OCI-LY3 (cell line): ENCODE measurements at regions not wholly inside any gene's neighbourhood (a gene's known extent, or its start where the extent isn't known, plus 50 kb on each side); places are given as distances from the start of the nearest gene placed in this dataset.

Source experiments
- H2AFZ ChIP-seq: fragments of 200-600, 300-600 bp; shearing (Covaris generic); 2 replicates; pipeline ENCODE4 v1.6.0; 2014; ENCODE audit warnings: antibody characterized with exemption, low read depth, low read length
- H3K27ac ChIP-seq: fragments of 200-600, 300-600 bp; sonication (generic); 2 replicates; pipeline ENCODE4 v1.5.1; 2014; ENCODE audit warnings: mild to moderate bottlenecking, low read length, moderate library complexity, mixed read lengths
- H3K27me3 ChIP-seq: fragments of 200-600, 300-600 bp; sonication (generic); 2 replicates; pipeline ENCODE4 v1.6.1; 2014; ENCODE audit warnings: low read depth, low read length, mixed read lengths
- H3K36me3 ChIP-seq: fragments of 200-600, 300-600 bp; sonication (generic); replicated peaks from 2 replicates; pipeline ENCODE3; 2014; ENCODE audit warnings: low read depth, low read length, mixed read lengths
- H3K4me1 ChIP-seq: fragments of 300-600, 200-600 bp; sonication (generic); 2 replicates; pipeline ENCODE4 v1.6.1; 2014; ENCODE audit warnings: low read length, mixed read lengths
- H3K4me2 ChIP-seq: fragments of 200-600, 300-600 bp; sonication (generic); 2 replicates; pipeline ENCODE4 v1.6.1; 2014; ENCODE audit warnings: low read length, mixed read lengths
- H3K4me3 ChIP-seq: fragments of 300-600, 200-600 bp; sonication (generic); 2 replicates; pipeline ENCODE4 v1.5.1; 2014; ENCODE audit warnings: antibody characterized with exemption, mild to moderate bottlenecking, low read length, moderate library complexity
- H3K79me2 ChIP-seq: fragments of 300-600, 200-600 bp; shearing (Covaris generic); 2 replicates; pipeline ENCODE4 v1.6.1; 2014; ENCODE audit warnings: mild to moderate bottlenecking, low read length, mixed read lengths
- H3K9ac ChIP-seq: fragments of 300-600, 200-600 bp; shearing (Covaris generic); 2 replicates; pipeline ENCODE4 v1.6.0; 2014; ENCODE audit warnings: mild to moderate bottlenecking, low read length, moderate library complexity
- H3K9me3 ChIP-seq: fragments of 200-600, 300-600 bp; shearing (Covaris generic); 2 replicates; pipeline ENCODE4 v1.6.1; 2014; ENCODE audit warnings: low read length, mixed read lengths; ENCODE audit not compliant: insufficient read depth
- H4K20me1 ChIP-seq: fragments of 200-600, 300-600 bp; sonication (generic); 2 replicates; pipeline ENCODE4 v1.6.1; 2016; ENCODE audit warnings: low read length, mixed read lengths; ENCODE audit not compliant: insufficient read depth
- EZH2phosphoT487 ChIP-seq: fragments of 200-600 bp; shearing (Covaris generic); IDR thresholded peaks from 2 replicates; pipeline ENCODE4 v1.6.1; 2018; ENCODE audit warnings: antibody characterized with exemption, mixed run types, low read depth
- TF ChIP-seq, protein P1 (sequence below): fragments of 200-600, 300-600 bp; sonication (generic); IDR thresholded peaks from 2 replicates; pipeline ENCODE4 v1.5.1; 2014; ENCODE audit warnings: antibody characterized with exemption, low read length, low read depth

DNA sequence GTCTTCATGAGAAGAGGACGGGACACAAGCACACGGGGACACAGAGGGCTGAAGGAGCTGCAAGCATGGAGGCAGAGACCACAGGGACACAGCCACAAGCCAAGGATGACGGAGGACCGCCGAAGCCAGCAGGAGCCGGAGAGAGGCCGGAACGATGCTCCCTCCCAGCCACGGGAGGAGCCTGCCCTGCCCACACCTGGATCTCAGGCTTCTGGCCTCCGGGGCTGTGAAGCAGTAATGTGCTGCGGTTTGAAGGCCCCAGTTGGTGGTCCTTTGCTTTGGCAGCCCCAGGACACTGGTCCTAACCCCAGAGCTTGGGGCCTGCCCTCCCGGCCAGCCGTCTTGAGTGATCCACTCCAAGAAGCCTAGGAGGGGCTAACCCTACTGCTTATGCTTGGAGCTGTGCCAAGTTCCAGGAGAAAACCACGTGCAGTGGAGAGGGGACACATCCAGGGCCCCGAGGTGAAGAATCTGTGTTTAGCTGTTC is 85.9 kb downstream of the HMX1 start:
- no peaks in the 10 kb centered on the region for H4K20me1 ChIP-seq
- H2AFZ ChIP-seq: no peak overlapping the region
- H3K36me3 ChIP-seq: no peaks in the 10 kb centered on the region
- H3K4me1 ChIP-seq: no peaks in the 10 kb centered on the region
- no peak overlapping the region for H3K27ac ChIP-seq
- no peak overlapping the region for H3K9ac ChIP-seq
- no peaks in the 10 kb centered on the region for H3K79me2 ChIP-seq
- TF ChIP-seq, protein P1, sequence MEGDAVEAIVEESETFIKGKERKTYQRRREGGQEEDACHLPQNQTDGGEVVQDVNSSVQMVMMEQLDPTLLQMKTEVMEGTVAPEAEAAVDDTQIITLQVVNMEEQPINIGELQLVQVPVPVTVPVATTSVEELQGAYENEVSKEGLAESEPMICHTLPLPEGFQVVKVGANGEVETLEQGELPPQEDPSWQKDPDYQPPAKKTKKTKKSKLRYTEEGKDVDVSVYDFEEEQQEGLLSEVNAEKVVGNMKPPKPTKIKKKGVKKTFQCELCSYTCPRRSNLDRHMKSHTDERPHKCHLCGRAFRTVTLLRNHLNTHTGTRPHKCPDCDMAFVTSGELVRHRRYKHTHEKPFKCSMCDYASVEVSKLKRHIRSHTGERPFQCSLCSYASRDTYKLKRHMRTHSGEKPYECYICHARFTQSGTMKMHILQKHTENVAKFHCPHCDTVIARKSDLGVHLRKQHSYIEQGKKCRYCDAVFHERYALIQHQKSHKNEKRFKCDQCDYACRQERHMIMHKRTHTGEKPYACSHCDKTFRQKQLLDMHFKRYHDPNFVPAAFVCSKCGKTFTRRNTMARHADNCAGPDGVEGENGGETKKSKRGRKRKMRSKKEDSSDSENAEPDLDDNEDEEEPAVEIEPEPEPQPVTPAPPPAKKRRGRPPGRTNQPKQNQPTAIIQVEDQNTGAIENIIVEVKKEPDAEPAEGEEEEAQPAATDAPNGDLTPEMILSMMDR: no peak
- no peak for TF ChIP-seq EZH2phosphoT487
- H3K4me2 ChIP-seq: no peak overlapping the region
- no peaks in the 10 kb centered on the region for H3K9me3 ChIP-seq
- no peaks in the 10 kb centered on the region for H3K27me3 ChIP-seq
- H3K4me3 ChIP-seq: no peak overlapping the region

DNA sequence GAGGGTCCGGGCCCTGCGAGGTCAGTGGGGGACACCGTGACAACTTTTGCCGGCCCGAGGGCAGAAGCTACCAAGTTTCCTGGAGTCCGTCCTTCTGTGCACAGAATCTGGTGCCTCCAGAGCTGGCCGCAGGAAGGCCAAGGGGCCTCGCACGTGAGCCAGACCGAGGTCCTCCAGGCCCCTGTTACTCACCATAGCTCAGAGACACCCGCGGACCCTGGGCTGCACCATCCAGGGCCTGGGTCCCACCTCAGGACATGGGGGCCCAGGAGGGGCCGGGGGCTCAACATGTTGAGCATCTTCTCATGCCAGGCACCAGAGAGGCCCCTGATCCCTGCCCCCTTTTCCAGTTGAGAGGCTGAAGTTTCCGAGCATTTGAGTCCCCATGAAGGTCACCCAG is 87.9 kb downstream of the HMX1 start:
- Histone ChIP-seq H3K4me3 (no peak overlapping the region), H3K27ac (no peak overlapping the region), H3K9ac (no peak overlapping the region), H2AFZ (no peak overlapping the region), H3K4me2 (no peak overlapping the region), H3K79me2 (no peaks in the 10 kb centered on the region), H3K4me1 (no peaks in the 10 kb centered on the region), H3K36me3 (no peaks in the 10 kb centered on the region), H3K27me3 (no peaks in the 10 kb centered on the region), H4K20me1 (no peaks in the 10 kb centered on the region), H3K9me3 (no peaks in the 10 kb centered on the region)
- TF ChIP-seq, protein P1: no peak
- TF ChIP-seq EZH2phosphoT487: no peak

DNA sequence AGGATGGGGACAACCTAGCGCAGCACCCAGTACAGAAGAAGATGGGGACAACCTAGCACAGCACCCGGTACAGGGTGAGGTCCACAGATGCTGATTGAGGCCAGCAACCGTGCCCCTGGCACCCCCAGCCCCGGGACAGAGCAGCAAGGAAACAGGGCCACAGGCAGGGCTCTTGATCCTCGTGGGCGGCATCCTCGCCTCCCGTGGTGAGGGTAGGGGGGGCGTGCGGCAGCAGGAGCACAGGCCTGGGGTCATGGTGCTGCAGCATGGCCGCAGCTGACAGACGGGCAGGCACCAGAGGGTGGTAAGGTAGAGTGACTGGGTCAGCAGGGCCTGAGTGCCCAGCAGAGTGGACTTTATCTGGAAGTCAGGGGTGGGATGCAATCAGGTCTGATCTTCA is 89.5 kb downstream of the HMX1 start:
- H2AFZ ChIP-seq: no peak overlapping the region
- no peak overlapping the region for H3K9ac ChIP-seq
- no peaks in the 10 kb centered on the region for H3K36me3 ChIP-seq
- H3K4me3 ChIP-seq: no peak overlapping the region
- no peaks in the 10 kb centered on the region for H3K27me3 ChIP-seq
- H3K9me3 ChIP-seq: no peaks in the 10 kb centered on the region
- H3K4me2 ChIP-seq: no peak overlapping the region
- no peaks in the 10 kb centered on the region for H3K4me1 ChIP-seq
- TF ChIP-seq, protein P1: no peak
- no peak for TF ChIP-seq EZH2phosphoT487
- H3K79me2 ChIP-seq: no peaks in the 10 kb centered on the region
- no peak overlapping the region for H3K27ac ChIP-seq
- H4K20me1 ChIP-seq: no peaks in the 10 kb centered on the region

DNA sequence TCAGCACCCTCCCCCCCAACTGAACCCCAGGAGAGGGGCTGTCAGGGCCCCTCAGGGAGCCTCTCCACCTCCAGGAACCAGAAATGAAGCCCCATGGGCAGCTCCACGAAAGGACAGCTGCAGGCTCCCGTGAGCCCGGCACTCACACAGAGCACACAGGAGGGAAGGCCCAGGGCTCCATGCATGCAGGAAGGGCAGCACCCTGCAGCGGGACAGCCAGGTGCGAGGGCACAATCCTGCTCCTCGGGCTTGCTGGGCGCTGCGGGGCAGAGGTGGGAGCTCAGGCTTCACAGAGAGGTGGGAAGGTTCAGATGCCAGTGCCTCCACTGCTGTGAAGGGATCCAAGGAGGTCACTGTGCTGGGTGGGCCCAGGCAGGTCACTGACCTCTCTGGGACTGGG is 90.0 kb downstream of the HMX1 start:
- Histone ChIP-seq H2AFZ (no peak overlapping the region), H3K4me2 (no peak overlapping the region), H3K36me3 (no peaks in the 10 kb centered on the region), H3K27me3 (no peaks in the 10 kb centered on the region), H3K9ac (no peak overlapping the region), H3K4me3 (no peak overlapping the region), H3K27ac (no peak overlapping the region), H3K4me1 (no peaks in the 10 kb centered on the region), H4K20me1 (no peaks in the 10 kb centered on the region), H3K79me2 (no peaks in the 10 kb centered on the region), H3K9me3 (no peaks in the 10 kb centered on the region)
- TF ChIP-seq, protein P1: no peak
- TF ChIP-seq EZH2phosphoT487: no peak
